Liver (tissue), 3 donors: ENCODE measurements at regions not wholly inside any gene's neighbourhood (a gene's known extent, or its start where the extent isn't known, plus 50 kb on each side); places are given as distances from the start of the nearest gene placed in this dataset.

Experiments used
- EGR1 ChIP-seq, 2 donors: IDR thresholded peaks; 2 replicates each; pipeline ENCODE4 v1.6.1; 2016 to 2018; ENCODE audit warnings: antibody characterized with exemption in 2 of 2, low read depth in 2 of 2
- GABPA ChIP-seq, 2 donors: IDR thresholded peaks in 1 of 2; conservative IDR thresholded peaks in 1 of 2; 2 replicates each; pipeline ENCODE4 v1.6.1; 2016; ENCODE audit warnings: antibody characterized with exemption in 2 of 2, mild to moderate bottlenecking in 1 of 2, moderate library complexity in 1 of 2
- HNF4A ChIP-seq, 2 donors: conservative IDR thresholded peaks; 2 replicates each; pipeline ENCODE4 v1.6.1; 2016; ENCODE audit warnings: antibody characterized with exemption in 2 of 2, mild to moderate bottlenecking in 2 of 2
- JUND ChIP-seq, 2 donors: IDR thresholded peaks; 2 replicates each; pipeline ENCODE4 v1.6.1; 2016; ENCODE audit warnings: antibody characterized with exemption in 2 of 2
- RAD21 ChIP-seq, 2 donors: IDR thresholded peaks; 2 replicates each; pipeline ENCODE4 v1.6.1; 2016; ENCODE audit warnings: antibody characterized with exemption in 2 of 2, mild to moderate bottlenecking in 2 of 2
- REST ChIP-seq: IDR thresholded peaks from 2 replicates; pipeline ENCODE4 v1.6.1; 2016; ENCODE audit warnings: antibody characterized with exemption, mild to moderate bottlenecking
- RXRA ChIP-seq, 2 donors: IDR thresholded peaks; 2 replicates each; pipeline ENCODE4 v1.6.1; 2017 to 2018; ENCODE audit warnings: antibody characterized with exemption in 2 of 2, mild to moderate bottlenecking in 1 of 2
- SP1 ChIP-seq: IDR thresholded peaks from 2 replicates; pipeline ENCODE4 v1.6.1; 2018; ENCODE audit warnings: antibody characterized with exemption, mild to moderate bottlenecking
- TAF1 ChIP-seq: conservative IDR thresholded peaks from 2 replicates; pipeline ENCODE4 v1.6.1; 2016; ENCODE audit warnings: antibody characterized with exemption, mild to moderate bottlenecking
- YY1 ChIP-seq: IDR thresholded peaks from 2 replicates; pipeline ENCODE4 v1.6.1; 2016; ENCODE audit warnings: antibody characterized with exemption, mild to moderate bottlenecking
- TF ChIP-seq, protein P1 (sequence below): fragments of 150-350 bp; IDR thresholded peaks from 2 replicates; pipeline ENCODE4 v1.5.1; 2017; ENCODE audit warnings: improper control_type of control experiment, low read depth, low read length; ENCODE audit not compliant: missing input control
- TF ChIP-seq, protein P2 (sequence below): IDR thresholded peaks from 2 replicates; pipeline ENCODE4 v1.6.1; 2016; ENCODE audit warnings: antibody characterized with exemption
- TF ChIP-seq, protein P3 (sequence below): IDR thresholded peaks from 2 replicates; pipeline ENCODE4 v1.6.1; 2016; ENCODE audit warnings: antibody characterized with exemption
- TF ChIP-seq, protein P4 (sequence below): IDR thresholded peaks from 2 replicates; pipeline ENCODE4 v1.6.1; 2016; ENCODE audit warnings: antibody characterized with exemption
- donor health status: healthy.
- donor health status: healthy.

GRCh38 chr2:160566717-160567116 is 73.1 kb upstream of the RBMS1 start:
- no peak for TF ChIP-seq REST
- TF ChIP-seq, protein P1, sequence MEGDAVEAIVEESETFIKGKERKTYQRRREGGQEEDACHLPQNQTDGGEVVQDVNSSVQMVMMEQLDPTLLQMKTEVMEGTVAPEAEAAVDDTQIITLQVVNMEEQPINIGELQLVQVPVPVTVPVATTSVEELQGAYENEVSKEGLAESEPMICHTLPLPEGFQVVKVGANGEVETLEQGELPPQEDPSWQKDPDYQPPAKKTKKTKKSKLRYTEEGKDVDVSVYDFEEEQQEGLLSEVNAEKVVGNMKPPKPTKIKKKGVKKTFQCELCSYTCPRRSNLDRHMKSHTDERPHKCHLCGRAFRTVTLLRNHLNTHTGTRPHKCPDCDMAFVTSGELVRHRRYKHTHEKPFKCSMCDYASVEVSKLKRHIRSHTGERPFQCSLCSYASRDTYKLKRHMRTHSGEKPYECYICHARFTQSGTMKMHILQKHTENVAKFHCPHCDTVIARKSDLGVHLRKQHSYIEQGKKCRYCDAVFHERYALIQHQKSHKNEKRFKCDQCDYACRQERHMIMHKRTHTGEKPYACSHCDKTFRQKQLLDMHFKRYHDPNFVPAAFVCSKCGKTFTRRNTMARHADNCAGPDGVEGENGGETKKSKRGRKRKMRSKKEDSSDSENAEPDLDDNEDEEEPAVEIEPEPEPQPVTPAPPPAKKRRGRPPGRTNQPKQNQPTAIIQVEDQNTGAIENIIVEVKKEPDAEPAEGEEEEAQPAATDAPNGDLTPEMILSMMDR: no peak
- TF ChIP-seq, protein P2, sequence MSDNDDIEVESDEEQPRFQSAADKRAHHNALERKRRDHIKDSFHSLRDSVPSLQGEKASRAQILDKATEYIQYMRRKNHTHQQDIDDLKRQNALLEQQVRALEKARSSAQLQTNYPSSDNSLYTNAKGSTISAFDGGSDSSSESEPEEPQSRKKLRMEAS: no peak
- no peak for TF ChIP-seq TAF1
- TF ChIP-seq RAD21 (IDR thresholded peaks at IDR 0.05): no peak
- TF ChIP-seq YY1: no peak
- no peak for TF ChIP-seq SP1
- TF ChIP-seq RXRA (IDR thresholded peaks at IDR 0.05): peak in 1 of 2 donors; percentile 10
- no peak for TF ChIP-seq JUND (IDR thresholded peaks at IDR 0.05)
- no peak for TF ChIP-seq GABPA (IDR thresholded peaks at IDR 0.05 in 1 of 2, conservative IDR thresholded peaks at IDR 0.05 in 1 of 2)
- TF ChIP-seq, protein P3, sequence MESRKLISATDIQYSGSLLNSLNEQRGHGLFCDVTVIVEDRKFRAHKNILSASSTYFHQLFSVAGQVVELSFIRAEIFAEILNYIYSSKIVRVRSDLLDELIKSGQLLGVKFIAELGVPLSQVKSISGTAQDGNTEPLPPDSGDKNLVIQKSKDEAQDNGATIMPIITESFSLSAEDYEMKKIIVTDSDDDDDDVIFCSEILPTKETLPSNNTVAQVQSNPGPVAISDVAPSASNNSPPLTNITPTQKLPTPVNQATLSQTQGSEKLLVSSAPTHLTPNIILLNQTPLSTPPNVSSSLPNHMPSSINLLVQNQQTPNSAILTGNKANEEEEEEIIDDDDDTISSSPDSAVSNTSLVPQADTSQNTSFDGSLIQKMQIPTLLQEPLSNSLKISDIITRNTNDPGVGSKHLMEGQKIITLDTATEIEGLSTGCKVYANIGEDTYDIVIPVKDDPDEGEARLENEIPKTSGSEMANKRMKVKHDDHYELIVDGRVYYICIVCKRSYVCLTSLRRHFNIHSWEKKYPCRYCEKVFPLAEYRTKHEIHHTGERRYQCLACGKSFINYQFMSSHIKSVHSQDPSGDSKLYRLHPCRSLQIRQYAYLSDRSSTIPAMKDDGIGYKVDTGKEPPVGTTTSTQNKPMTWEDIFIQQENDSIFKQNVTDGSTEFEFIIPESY: no peak
- TF ChIP-seq HNF4A (conservative IDR thresholded peaks at IDR 0.05): no peak
- no peak for TF ChIP-seq EGR1 (IDR thresholded peaks at IDR 0.05; ENCODE audit: low read depth in 2 of 2)
- TF ChIP-seq, protein P4, sequence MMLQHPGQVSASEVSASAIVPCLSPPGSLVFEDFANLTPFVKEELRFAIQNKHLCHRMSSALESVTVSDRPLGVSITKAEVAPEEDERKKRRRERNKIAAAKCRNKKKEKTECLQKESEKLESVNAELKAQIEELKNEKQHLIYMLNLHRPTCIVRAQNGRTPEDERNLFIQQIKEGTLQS: no peak
